Hematopoietic multipotent progenitor cell treated with erythropoietin and hydrocortisone succinate and interleukin-3 and kit ligand, for 4 days (in vitro differentiated cells): ENCODE measurements at regions not wholly inside any gene's neighbourhood (a gene's known extent, or its start where the extent isn't known, plus 50 kb on each side); places are given as distances from the start of the nearest gene placed in this dataset.
"Not testable (repeated sequence)": the region's sequence is repeated elsewhere in the genome, so short reads cannot be mapped to it uniquely, and the experiment has no call there.

Experiments used
- DNase-seq: peaks from one replicate; pipeline ENCODE4 v3.0.0-alpha.2; 2015

- no peak for DNase-seq
Observed at GRCh38 chr5:71771191-71771590, 52.1 kb downstream of the CARTPT start.

GRCh38 chr5:71778678-71779276, 59.7 kb downstream of the CARTPT start:
- peak; percentile 56 for DNase-seq

- no peak for DNase-seq
Observed at GRCh38 chr5:71780597-71780996, 61.5 kb downstream of the CARTPT start.

GRCh38 chr5:71782393-71782770, 63.3 kb downstream of the CARTPT start:
- DNase-seq, result no peak

- peak; percentile 82 for DNase-seq
Observed at GRCh38 chr5:71782771-71783770, 64.0 kb downstream of the CARTPT start.

GRCh38 chr5:71783891-71784290, 64.8 kb downstream of the CARTPT start:
- DNase-seq, result peak; percentile 7

- no peak for DNase-seq
Observed at GRCh38 chr5:71786337-71787055, 67.4 kb downstream of the CARTPT start.

- no peak for DNase-seq
Observed at GRCh38 chr5:71788794-71789193, 69.7 kb downstream of the CARTPT start.

GRCh38 chr5:71789746-71790145, 70.7 kb downstream of the CARTPT start:
- no peak for DNase-seq

GRCh38 chr5:71790433-71790832, 71.4 kb downstream of the CARTPT start:
- no peak for DNase-seq

- not testable (repeated sequence) for DNase-seq
Observed at GRCh38 chr5:71792041-71792440, 73.0 kb downstream of the CARTPT start.

- DNase-seq, result no peak
Observed at GRCh38 chr5:71794061-71794695, 75.1 kb downstream of the CARTPT start.

GRCh38 chr5:71802673-71803072, 83.6 kb downstream of the CARTPT start:
- DNase-seq, result no peak

- no peak for DNase-seq
Observed at GRCh38 chr5:71806711-71807110, 87.6 kb downstream of the CARTPT start.

GRCh38 chr5:71807909-71808308, 88.8 kb downstream of the CARTPT start:
- no peak for DNase-seq

GRCh38 chr5:71809446-71809845, 90.4 kb downstream of the CARTPT start:
- DNase-seq, result no peak

- DNase-seq, result no peak
Observed at GRCh38 chr5:71810023-71810422, 90.9 kb downstream of the CARTPT start.

GRCh38 chr5:71810471-71811195, 91.6 kb downstream of the CARTPT start:
- no peak for DNase-seq

- DNase-seq, result no peak
Observed at GRCh38 chr5:71811779-71812178, 92.7 kb downstream of the CARTPT start.

- no peak for DNase-seq
Observed at GRCh38 chr5:71816307-71816706, 97.2 kb downstream of the CARTPT start.

GRCh38 chr5:71817891-71818290, 98.8 kb downstream of the CARTPT start:
- no peak for DNase-seq

GRCh38 chr5:71821029-71821428, 102.0 kb downstream of the CARTPT start:
- DNase-seq, result no peak
